ENCODE measurements at regions not wholly inside any gene's neighbourhood (a gene's known extent, or its start where the extent isn't known, plus 50 kb on each side); places are given as distances from the start of the nearest gene placed in this dataset.

DNA sequence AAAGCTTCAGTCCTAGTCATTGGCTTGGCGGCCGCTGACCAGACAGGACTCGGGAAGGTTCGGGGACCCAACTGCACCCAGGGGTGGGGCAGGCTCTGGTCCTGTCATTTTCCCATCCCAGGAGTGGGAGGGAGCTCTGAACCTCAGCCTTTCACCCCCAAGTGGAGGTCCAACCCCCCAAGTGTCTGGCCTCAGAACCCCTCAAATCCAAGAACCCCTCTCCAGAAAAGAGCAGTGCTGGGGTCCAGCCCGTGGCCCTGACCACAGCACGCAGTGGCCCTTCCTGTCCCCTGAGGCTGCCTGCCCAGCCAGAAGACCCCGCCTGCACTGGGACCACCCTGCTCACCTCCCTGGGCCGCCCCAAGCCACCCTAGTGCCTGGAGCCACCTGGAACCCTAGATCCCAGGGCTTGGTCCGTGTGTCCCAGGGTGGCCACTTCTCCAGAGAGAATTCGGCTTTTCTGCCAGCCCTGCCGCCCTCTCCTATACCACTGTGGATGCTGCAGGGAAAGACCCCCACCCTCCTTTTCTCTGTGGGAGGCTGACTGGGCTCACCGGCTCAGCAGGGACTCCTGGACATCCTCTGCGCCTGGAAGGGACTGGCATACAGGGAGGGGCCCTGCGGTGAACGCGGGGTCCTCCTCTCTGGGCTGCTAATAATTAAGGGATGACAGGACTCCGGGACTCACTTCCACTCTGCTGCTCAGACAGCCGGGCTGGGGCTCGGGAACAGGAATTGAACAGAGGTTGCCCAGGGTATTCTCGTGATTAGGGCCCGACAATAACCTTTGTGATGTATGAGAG is 326.9 kb upstream of the SFSWAP start:
- DNase-seq, result no peak
- H3K4me3 ChIP-seq (ENCODE audit: low read depth, low read length), result no peak overlapping the region
- no peaks in the 10 kb centered on the region for H3K36me3 ChIP-seq (replicated peaks)
- TF ChIP-seq, protein P1, sequence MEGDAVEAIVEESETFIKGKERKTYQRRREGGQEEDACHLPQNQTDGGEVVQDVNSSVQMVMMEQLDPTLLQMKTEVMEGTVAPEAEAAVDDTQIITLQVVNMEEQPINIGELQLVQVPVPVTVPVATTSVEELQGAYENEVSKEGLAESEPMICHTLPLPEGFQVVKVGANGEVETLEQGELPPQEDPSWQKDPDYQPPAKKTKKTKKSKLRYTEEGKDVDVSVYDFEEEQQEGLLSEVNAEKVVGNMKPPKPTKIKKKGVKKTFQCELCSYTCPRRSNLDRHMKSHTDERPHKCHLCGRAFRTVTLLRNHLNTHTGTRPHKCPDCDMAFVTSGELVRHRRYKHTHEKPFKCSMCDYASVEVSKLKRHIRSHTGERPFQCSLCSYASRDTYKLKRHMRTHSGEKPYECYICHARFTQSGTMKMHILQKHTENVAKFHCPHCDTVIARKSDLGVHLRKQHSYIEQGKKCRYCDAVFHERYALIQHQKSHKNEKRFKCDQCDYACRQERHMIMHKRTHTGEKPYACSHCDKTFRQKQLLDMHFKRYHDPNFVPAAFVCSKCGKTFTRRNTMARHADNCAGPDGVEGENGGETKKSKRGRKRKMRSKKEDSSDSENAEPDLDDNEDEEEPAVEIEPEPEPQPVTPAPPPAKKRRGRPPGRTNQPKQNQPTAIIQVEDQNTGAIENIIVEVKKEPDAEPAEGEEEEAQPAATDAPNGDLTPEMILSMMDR (IDR thresholded peaks at IDR 0.05; ENCODE audit: low read depth, low read length, missing control alignments), result no peak
- in situ Hi-C loops (cut with HindIII; ENCODE audit: low pct_ligation_motif_present, low sequenced_read_pairs), result no loop called here
- H3K27ac ChIP-seq, result no peak overlapping the region
- no peaks in the 10 kb centered on the region for H3K27me3 ChIP-seq (replicated peaks)

DNA sequence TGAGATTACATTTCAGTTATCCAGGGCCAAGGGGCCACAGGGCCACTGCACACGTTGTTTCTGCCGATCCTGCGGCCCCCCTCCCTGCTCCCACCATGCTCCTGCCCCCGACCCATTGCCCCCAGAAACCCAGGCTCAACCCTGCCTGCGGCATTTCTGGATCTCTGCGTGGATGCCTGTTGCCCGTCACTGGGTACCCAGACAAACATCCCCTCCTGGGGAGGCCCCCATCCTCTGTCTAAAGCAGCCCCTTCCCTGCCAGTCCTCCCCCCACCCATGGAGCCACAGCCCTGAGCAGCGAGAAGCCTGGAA is 326.4 kb upstream of the SFSWAP start:
- no peaks in the 10 kb centered on the region for H3K36me3 ChIP-seq (replicated peaks)
- no peak overlapping the region for H3K4me3 ChIP-seq (ENCODE audit: low read depth, low read length)
- in situ Hi-C loops (cut with HindIII; ENCODE audit: low pct_ligation_motif_present, low sequenced_read_pairs), result no loop called here
- H3K27ac ChIP-seq, result no peak overlapping the region
- DNase-seq, result no peak
- H3K27me3 ChIP-seq (replicated peaks), result no peaks in the 10 kb centered on the region
- TF ChIP-seq, protein P1 (IDR thresholded peaks at IDR 0.05; ENCODE audit: low read depth, low read length, missing control alignments), result no peak

DNA sequence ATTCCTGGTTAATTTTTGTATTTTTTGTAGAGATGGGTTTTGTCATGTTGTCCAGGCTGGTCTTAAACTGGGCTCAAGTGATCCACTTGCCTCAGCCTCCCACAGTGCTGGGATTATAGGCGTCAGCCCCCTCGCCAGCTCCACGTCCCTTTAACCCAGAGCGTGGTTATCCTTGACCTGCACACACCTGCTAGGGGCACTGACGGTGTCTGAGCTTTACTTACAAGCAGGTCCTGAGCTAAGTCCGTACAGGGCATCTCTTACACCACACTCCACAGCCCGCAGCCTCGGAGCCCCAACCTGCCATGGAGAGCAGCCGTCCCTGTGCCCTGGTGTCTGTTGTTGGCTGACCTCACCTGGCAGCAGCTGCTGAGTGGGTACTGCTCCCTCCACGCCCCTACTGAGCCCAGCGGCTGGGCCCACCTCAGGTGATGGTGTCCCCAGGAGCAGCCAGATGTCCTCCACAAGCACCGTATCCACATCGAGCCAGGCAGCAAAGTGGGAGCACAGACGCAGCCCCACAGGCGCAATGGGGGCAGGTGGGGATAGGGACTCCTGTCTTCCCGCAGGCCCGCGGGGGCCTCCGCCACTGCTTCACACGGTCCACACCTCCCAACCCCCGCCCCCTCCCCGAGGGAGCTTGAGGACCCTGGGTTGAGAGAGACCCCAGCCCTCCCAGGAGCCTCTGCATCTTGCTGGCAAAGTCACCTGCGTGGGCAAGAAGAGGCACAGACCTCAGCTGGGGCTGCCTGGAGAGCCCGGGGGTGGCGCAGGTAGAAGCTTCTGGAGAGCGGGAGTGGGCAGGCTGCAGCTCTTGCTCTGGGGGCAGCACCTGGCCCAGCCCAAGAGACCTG is 325.4 kb upstream of the SFSWAP start:
- in situ Hi-C loops (cut with HindIII; ENCODE audit: low pct_ligation_motif_present, low sequenced_read_pairs), result no loop called here
- TF ChIP-seq, protein P1 (IDR thresholded peaks at IDR 0.05; ENCODE audit: low read depth, low read length, missing control alignments), result no peak

DNA sequence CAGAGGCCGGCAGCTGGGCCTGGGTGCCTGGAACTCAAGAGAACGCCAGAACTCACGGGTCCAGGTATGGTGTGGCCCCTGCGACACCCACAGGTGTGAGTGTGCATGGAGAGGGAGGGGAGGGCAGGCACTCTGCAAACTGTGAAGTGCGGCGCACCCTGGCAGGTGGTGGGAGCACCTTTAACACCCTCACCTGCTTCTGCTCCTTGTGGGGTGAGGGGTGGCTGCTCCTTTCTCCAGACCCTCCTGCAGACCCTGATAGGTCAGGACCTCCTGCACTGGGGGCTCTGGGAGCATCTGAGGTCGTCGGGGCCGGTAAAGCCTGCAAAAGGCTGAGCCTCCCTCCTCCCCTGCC is 324.7 kb upstream of the SFSWAP start:
- in situ Hi-C loops (cut with HindIII; ENCODE audit: low pct_ligation_motif_present, low sequenced_read_pairs), result no loop called here
- Histone ChIP-seq H3K4me3 (ENCODE audit: low read depth, low read length) (no peak overlapping the region), H3K36me3 (replicated peaks) (no peaks in the 10 kb centered on the region), H3K27me3 (replicated peaks) (no peaks in the 10 kb centered on the region), H3K27ac (no peak overlapping the region)
- no peak for DNase-seq
- TF ChIP-seq, protein P1 (IDR thresholded peaks at IDR 0.05; ENCODE audit: low read depth, low read length, missing control alignments), result no peak

More for the DNA sequence above, 325.4 kb upstream of the SFSWAP start:
- Histone ChIP-seq H3K36me3 (replicated peaks) (no peaks in the 10 kb centered on the region), H3K27me3 (replicated peaks) (no peaks in the 10 kb centered on the region), H3K4me3 (ENCODE audit: low read depth, low read length) (no peak overlapping the region), H3K27ac (no peak overlapping the region)
- no peak for DNase-seq

DNA sequence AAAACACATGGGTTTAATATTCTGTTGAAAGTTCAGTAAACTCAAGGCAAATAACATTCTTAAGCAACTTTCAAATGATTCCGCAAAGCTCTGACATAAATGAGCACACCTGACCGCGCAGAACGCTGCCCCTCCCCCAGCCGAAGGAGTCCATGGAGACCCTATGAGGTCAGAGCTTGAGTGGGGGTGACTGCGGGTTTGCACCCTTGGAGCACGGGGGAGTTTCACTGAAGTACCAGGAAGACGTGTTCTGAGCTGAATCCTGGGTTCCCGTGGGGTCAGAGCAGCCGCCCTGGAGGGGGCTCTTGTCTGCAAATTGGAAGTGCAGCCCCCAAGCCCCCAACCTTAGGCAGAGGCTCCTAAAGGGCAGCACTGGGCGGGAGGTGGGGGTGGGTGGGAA is 324.1 kb upstream of the SFSWAP start:
- in situ Hi-C loops (cut with HindIII; ENCODE audit: low pct_ligation_motif_present, low sequenced_read_pairs), result no loop called here
- no peaks in the 10 kb centered on the region for H3K27me3 ChIP-seq (replicated peaks)
- TF ChIP-seq, protein P1 (IDR thresholded peaks at IDR 0.05; ENCODE audit: low read depth, low read length, missing control alignments), result no peak
- no peak overlapping the region for H3K27ac ChIP-seq
- no peak overlapping the region for H3K4me3 ChIP-seq (ENCODE audit: low read depth, low read length)
- H3K36me3 ChIP-seq (replicated peaks), result no peaks in the 10 kb centered on the region
- no peak for DNase-seq

All from brain microvascular endothelial cell (primary cell).